Left lung (tissue), 4 donors: ENCODE measurements at regions not wholly inside any gene's neighbourhood (a gene's known extent, or its start where the extent isn't known, plus 50 kb on each side); places are given as distances from the start of the nearest gene placed in this dataset.

ENCODE experiments used
- ATAC-seq: fragments of 200-7000 bp; cut with Tn5 transposase; one replicate; pipeline ENCODE4 v1.9.1; 2020; ENCODE audit warnings: moderate library complexity
- DNase-seq, 4 donors: peaks; one replicate each; pipeline ENCODE4 v3.0.0-alpha.2; 2013 to 2020
- H3K27ac ChIP-seq, 2 donors: fragments of 200-600 bp; sonication (generic) in 1 of 2; one replicate each; pipeline versions ENCODE4 v1.5.0 to v1.8.0; 2020 to 2021
- H3K27me3 ChIP-seq, 2 donors: fragments of 200-600 bp; sonication (generic) in 1 of 2; one replicate each; pipeline versions ENCODE4 v1.5.0 to v1.8.0; 2020 to 2021
- H3K36me3 ChIP-seq, 2 donors: fragments of 200-600 bp; sonication (generic) in 1 of 2; one replicate each; pipeline versions ENCODE4 v1.5.0 to v1.8.0; 2020 to 2021
- H3K4me1 ChIP-seq, 2 donors: fragments of 200-600 bp; one replicate each; pipeline ENCODE4 v1.8.0; 2021
- H3K4me3 ChIP-seq, 2 donors: fragments of 200-600 bp; sonication (generic) in 1 of 2; one replicate each; pipeline versions ENCODE4 v1.5.0 to v1.8.0; 2020 to 2021; ENCODE audit warnings: mild to moderate bottlenecking in 1 of 2
- H3K9me3 ChIP-seq, 2 donors: fragments of 200-600 bp; sonication (generic) in 1 of 2; one replicate each; pipeline versions ENCODE4 v1.5.0 to v1.8.0; 2020 to 2021
- intact Hi-C, 2 donors: fragments of 100-400 bp; cut with DNase I; formaldehyde crosslinking; loops; one replicate each; pipeline versions ENCODE4 v1.11.2 to v1.14.2; 2022
- TF ChIP-seq, protein P1 (sequence below), 2 donors: fragments of 200-600 bp; sonication (generic) in 1 of 2; IDR thresholded peaks; one replicate each; pipeline versions ENCODE4 v1.5.0 to v1.8.0; 2021; ENCODE audit warnings: antibody characterized with exemption in 2 of 2
- donor health status: DM: no; HTN: yes; CAD: no.
- donor health status: DM: no; HTN: no; CAD: no.

DNA sequence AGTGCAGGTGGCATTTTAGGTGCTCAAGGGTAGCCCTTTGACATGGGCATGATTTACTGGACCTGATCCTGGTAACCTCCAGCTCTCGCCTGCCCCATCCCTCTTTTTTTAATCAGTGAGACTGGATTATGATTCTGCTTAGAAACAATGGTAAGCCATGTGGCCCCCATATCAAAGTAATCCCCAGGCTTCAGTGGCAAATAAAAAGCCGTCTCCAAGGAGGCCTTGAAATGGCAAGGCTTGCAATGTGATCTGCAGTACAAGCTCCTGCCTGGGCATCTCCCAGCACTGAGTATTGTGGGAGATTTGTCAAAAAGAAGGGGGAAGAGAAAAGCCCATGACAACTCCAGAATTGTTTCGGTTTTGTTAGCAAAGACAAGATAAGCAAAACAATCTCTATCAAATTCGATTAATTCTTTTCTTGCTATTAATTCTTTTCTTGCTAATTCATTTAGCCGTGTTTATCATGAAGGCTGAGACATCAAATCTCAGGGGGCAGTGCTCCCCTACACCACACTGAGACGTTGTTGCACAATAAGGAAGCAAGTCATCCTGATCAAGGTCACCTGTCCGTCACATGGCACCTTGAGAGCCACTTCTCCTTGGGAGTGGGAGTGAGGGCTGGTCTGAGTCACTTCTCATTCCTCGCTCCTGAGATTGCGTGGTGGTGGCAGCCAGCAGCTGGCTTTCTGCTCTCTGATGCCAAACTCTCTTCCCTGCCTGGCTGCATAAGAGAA lies 312.7 kb upstream of the GATB start:
- Histone ChIP-seq H3K27ac (no peak overlapping the region), H3K27me3 (no peaks in the 10 kb centered on the region), H3K9me3 (no peaks in the 10 kb centered on the region), H3K4me3 (no peak overlapping the region), H3K4me1 (peaks cover 4 to 9% of the 10 kb centered on the region in 2 donors), H3K36me3 (no peaks in the 10 kb centered on the region)
- TF ChIP-seq, protein P1, sequence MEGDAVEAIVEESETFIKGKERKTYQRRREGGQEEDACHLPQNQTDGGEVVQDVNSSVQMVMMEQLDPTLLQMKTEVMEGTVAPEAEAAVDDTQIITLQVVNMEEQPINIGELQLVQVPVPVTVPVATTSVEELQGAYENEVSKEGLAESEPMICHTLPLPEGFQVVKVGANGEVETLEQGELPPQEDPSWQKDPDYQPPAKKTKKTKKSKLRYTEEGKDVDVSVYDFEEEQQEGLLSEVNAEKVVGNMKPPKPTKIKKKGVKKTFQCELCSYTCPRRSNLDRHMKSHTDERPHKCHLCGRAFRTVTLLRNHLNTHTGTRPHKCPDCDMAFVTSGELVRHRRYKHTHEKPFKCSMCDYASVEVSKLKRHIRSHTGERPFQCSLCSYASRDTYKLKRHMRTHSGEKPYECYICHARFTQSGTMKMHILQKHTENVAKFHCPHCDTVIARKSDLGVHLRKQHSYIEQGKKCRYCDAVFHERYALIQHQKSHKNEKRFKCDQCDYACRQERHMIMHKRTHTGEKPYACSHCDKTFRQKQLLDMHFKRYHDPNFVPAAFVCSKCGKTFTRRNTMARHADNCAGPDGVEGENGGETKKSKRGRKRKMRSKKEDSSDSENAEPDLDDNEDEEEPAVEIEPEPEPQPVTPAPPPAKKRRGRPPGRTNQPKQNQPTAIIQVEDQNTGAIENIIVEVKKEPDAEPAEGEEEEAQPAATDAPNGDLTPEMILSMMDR (IDR thresholded peaks at IDR 0.05): no peak
- DNase-seq (peak in 2 of 4 donors; percentile 26 to 81), ATAC-seq (peak; percentile 94)
- intact Hi-C loops: no loop called here

DNA sequence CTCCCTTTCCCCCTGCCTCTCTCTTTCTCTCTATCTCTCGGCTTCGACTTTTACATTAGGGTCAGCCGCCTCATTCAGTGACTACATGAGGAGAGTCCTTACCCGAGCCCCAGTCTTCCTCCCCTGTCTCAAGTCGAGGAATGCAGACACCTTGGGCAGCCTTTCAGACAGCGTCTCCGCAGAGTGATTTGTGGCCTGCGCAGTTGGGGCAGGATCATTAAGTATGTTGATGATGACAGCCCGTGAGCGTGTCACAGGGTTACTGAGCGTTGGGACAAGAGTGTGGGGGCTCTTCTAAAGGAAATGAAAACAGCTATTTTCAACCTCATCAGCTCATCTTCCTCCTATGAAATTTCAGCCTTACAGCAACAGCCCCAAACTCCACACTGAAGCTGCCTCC lies 312.1 kb upstream of the GATB start:
- Histone ChIP-seq H3K27ac (no peak overlapping the region), H3K4me1 (peaks cover 4 to 9% of the 10 kb centered on the region in 2 donors), H3K27me3 (no peaks in the 10 kb centered on the region), H3K4me3 (no peak overlapping the region), H3K9me3 (no peaks in the 10 kb centered on the region), H3K36me3 (no peaks in the 10 kb centered on the region)
- intact Hi-C loops: no loop called here
- ATAC-seq: no peak
- DNase-seq: no peak
- TF ChIP-seq, protein P1 (IDR thresholded peaks at IDR 0.05): no peak

DNA sequence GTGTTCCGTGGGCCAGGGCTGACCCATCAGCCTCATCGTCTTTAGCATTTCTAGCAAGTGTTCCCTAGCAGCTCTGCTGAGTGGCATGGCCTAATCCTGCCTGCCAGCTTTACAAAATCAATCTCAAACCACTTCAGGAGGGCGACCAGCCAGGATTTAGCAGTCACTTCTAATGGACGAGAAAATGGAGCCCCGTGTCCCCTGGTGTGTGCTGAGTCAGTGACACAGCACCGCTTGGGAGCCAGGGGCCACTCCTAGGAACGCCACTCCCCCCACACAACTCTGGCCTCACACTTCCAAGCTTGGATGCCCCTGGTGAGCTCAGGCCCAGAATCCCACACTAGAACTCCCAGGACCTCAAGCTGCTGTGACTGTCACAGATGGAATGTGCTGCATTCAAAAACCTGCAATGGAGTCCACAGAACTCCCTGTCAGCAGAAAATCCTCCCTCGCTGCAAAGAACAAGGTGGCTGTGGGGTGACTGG lies 311.2 kb upstream of the GATB start:
- peak; percentile 32 for ATAC-seq
- TF ChIP-seq, protein P1 (IDR thresholded peaks at IDR 0.05): no peak
- Histone ChIP-seq H3K4me1 (peaks cover 4 to 9% of the 10 kb centered on the region in 2 donors), H3K9me3 (no peaks in the 10 kb centered on the region), H3K27me3 (no peaks in the 10 kb centered on the region), H3K4me3 (no peak overlapping the region), H3K36me3 (no peaks in the 10 kb centered on the region), H3K27ac (no peak overlapping the region)
- intact Hi-C loops: no loop called here
- no peak for DNase-seq

DNA sequence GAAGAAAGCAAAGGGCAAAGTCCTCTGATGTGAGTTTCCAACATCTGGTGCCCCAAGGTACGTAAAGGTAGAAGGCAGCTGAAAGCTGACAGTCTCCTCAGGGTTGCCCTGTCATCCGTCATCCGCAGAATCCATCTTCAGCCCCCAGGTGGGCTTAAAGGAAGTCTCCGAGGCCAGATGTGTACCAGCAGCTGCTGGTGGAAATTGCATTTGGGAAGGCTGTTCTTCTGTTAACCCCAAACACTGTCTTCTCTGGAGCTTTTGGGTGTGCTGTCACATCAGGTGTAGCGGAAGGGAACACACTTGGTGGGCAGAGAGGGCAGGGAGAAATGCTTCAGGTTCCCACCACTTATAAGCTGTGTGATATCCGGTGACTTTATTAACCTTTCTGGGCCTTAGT lies 310.0 kb upstream of the GATB start:
- Histone ChIP-seq H3K9me3 (no peaks in the 10 kb centered on the region), H3K4me1 (peaks cover 4 to 9% of the 10 kb centered on the region in 2 donors), H3K36me3 (no peaks in the 10 kb centered on the region), H3K4me3 (no peak overlapping the region), H3K27ac (no peak overlapping the region), H3K27me3 (no peaks in the 10 kb centered on the region)
- DNase-seq: no peak
- intact Hi-C loops: no loop called here
- no peak for ATAC-seq
- TF ChIP-seq, protein P1 (IDR thresholded peaks at IDR 0.05): no peak

DNA sequence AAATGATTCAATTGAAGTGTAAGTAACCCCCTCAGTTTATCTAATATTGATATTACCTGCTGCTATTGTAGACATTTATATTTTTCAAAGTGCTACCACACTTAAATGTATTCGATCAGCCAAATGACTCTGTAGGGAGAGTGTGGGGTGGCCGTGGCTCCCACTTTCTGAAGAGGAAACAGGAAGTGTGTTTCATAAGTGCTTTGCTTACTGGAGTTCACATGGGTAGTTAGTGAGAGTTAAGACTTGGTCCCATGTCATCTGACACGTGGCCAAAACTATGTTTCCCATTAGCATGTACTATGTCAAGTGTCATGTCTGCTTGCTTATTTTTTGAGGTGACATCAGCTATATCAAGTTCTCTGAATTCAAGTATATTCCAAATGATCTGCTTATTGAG lies 308.1 kb upstream of the GATB start:
- TF ChIP-seq, protein P1 (IDR thresholded peaks at IDR 0.05): no peak
- no peak for ATAC-seq
- peaks cover 4 to 5% of the 10 kb centered on the region in 2 donors for H3K4me1 ChIP-seq

More for the DNA sequence above, 308.1 kb upstream of the GATB start:
- Histone ChIP-seq H3K36me3 (no peaks in the 10 kb centered on the region), H3K27me3 (no peaks in the 10 kb centered on the region), H3K27ac (no peak overlapping the region), H3K9me3 (no peaks in the 10 kb centered on the region), H3K4me3 (no peak overlapping the region)
- no peak for DNase-seq
- intact Hi-C loops: no loop called here
